ENCODE measurements at regions not wholly inside any gene's neighbourhood (a gene's known extent, or its start where the extent isn't known, plus 50 kb on each side); places are given as distances from the start of the nearest gene placed in this dataset.

DNA sequence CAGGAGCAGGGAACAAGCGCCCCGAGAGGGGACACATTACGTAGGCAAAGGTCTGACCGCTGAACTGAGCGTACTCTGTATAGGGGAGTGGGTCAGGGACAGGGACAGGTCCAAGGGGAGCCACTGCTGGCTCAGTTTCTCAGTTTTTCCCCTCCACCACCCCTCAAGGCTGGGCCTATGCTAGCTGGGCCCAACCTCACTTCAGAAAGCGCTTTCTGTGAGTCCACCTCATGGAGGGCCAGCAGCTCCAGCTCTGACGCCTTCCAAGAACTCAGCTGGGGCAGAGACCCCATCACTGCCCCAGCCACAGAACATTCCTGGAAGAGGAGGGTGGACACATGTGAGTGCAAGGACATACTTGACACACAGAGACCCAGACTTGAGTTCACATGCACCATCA, 242.0 kb downstream of the FOXD2 start:
- Histone ChIP-seq H3K36me3 (ENCODE audit: control insufficient read depth, insufficient read depth, low read length) (no peaks in the 10 kb centered on the region), H3K27ac (no peak overlapping the region), H3K4me2 (ENCODE audit: low read length) (no peak overlapping the region), H3K4me1 (no peaks in the 10 kb centered on the region), H3K9ac (no peak overlapping the region), H3K79me2 (no peaks in the 10 kb centered on the region), H3K9me3 (ENCODE audit: control insufficient read depth, low read length) (no peaks in the 10 kb centered on the region), H3K27me3 (ENCODE audit: control insufficient read depth, insufficient read depth, low read length) (no peaks in the 10 kb centered on the region), H3K4me3 (ENCODE audit: low read depth, low read length) (no peak overlapping the region), H2AFZ (no peak overlapping the region)
- TF ChIP-seq, protein P1, sequence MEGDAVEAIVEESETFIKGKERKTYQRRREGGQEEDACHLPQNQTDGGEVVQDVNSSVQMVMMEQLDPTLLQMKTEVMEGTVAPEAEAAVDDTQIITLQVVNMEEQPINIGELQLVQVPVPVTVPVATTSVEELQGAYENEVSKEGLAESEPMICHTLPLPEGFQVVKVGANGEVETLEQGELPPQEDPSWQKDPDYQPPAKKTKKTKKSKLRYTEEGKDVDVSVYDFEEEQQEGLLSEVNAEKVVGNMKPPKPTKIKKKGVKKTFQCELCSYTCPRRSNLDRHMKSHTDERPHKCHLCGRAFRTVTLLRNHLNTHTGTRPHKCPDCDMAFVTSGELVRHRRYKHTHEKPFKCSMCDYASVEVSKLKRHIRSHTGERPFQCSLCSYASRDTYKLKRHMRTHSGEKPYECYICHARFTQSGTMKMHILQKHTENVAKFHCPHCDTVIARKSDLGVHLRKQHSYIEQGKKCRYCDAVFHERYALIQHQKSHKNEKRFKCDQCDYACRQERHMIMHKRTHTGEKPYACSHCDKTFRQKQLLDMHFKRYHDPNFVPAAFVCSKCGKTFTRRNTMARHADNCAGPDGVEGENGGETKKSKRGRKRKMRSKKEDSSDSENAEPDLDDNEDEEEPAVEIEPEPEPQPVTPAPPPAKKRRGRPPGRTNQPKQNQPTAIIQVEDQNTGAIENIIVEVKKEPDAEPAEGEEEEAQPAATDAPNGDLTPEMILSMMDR (IDR thresholded peaks at IDR 0.05) = no peak

GRCh38 chr1:47680815-47681475, 243.1 kb downstream of the FOXD2 start:
- H3K4me3 ChIP-seq (ENCODE audit: low read depth, low read length) = no peak overlapping the region
- no peaks in the 10 kb centered on the region for H3K9me3 ChIP-seq (ENCODE audit: control insufficient read depth, low read length)
- no peaks in the 10 kb centered on the region for H3K79me2 ChIP-seq
- H3K27ac ChIP-seq = no peak overlapping the region
- H3K4me1 ChIP-seq = no peaks in the 10 kb centered on the region
- TF ChIP-seq, protein P1 (IDR thresholded peaks at IDR 0.05) = no peak
- H3K27me3 ChIP-seq (ENCODE audit: control insufficient read depth, insufficient read depth, low read length) = no peaks in the 10 kb centered on the region
- no peaks in the 10 kb centered on the region for H3K36me3 ChIP-seq (ENCODE audit: control insufficient read depth, insufficient read depth, low read length)
- H2AFZ ChIP-seq = no peak overlapping the region
- no peak overlapping the region for H3K4me2 ChIP-seq (ENCODE audit: low read length)
- no peak overlapping the region for H3K9ac ChIP-seq

GRCh38 chr1:47681735-47682134, 243.9 kb downstream of the FOXD2 start:
- Histone ChIP-seq H3K9ac (no peak overlapping the region), H3K27me3 (ENCODE audit: control insufficient read depth, insufficient read depth, low read length) (no peaks in the 10 kb centered on the region), H3K4me1 (no peaks in the 10 kb centered on the region), H3K79me2 (no peaks in the 10 kb centered on the region), H2AFZ (no peak overlapping the region), H3K4me3 (ENCODE audit: low read depth, low read length) (no peak overlapping the region), H3K36me3 (ENCODE audit: control insufficient read depth, insufficient read depth, low read length) (no peaks in the 10 kb centered on the region), H3K27ac (no peak overlapping the region), H3K4me2 (ENCODE audit: low read length) (no peak overlapping the region), H3K9me3 (ENCODE audit: control insufficient read depth, low read length) (no peaks in the 10 kb centered on the region)
- TF ChIP-seq, protein P1 (IDR thresholded peaks at IDR 0.05) = no peak

- Histone ChIP-seq H3K27me3 (ENCODE audit: control insufficient read depth, insufficient read depth, low read length) (no peaks in the 10 kb centered on the region), H3K79me2 (no peaks in the 10 kb centered on the region), H3K4me1 (no peaks in the 10 kb centered on the region), H3K36me3 (ENCODE audit: control insufficient read depth, insufficient read depth, low read length) (no peaks in the 10 kb centered on the region), H3K4me3 (ENCODE audit: low read depth, low read length) (no peak overlapping the region), H3K4me2 (ENCODE audit: low read length) (no peak overlapping the region), H2AFZ (no peak overlapping the region), H3K9ac (no peak overlapping the region), H3K9me3 (ENCODE audit: control insufficient read depth, low read length) (no peaks in the 10 kb centered on the region), H3K27ac (no peak overlapping the region)
- TF ChIP-seq, protein P1 (IDR thresholded peaks at IDR 0.05) = no peak
Observed at GRCh38 chr1:47682198-47682597, 244.4 kb downstream of the FOXD2 start.

DNA sequence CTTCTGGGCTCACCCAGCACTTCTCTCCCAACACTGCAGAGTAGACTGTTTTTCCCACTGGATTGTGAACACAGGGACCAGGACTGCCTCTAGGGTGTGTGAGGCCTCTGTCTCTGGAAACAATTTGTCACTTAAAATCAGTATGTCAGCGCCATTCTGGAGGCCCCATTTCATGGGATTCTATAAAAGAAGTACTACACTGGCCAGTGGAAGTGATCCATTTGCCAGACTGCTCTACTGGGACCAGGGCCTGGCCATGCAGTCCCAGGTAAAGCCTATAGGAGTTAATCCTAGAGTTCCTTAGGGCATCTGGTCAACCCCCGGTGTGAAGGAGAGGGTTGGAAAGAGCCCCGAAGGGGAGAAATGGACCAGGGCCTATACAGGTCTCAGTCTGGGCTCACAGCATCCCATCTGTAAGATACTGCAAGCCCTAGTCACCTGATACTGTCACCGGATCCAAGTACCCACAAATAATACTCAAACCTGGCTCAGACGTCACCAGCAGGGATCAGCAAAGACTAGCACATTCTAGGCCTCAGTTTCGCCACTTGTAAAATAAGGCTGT, 245.0 kb downstream of the FOXD2 start:
- Histone ChIP-seq H3K79me2 (no peaks in the 10 kb centered on the region), H3K9ac (no peak overlapping the region), H3K36me3 (ENCODE audit: control insufficient read depth, insufficient read depth, low read length) (no peaks in the 10 kb centered on the region), H3K27ac (no peak overlapping the region), H3K27me3 (ENCODE audit: control insufficient read depth, insufficient read depth, low read length) (no peaks in the 10 kb centered on the region), H2AFZ (no peak overlapping the region), H3K4me2 (ENCODE audit: low read length) (no peak overlapping the region), H3K9me3 (ENCODE audit: control insufficient read depth, low read length) (no peaks in the 10 kb centered on the region), H3K4me1 (no peaks in the 10 kb centered on the region), H3K4me3 (ENCODE audit: low read depth, low read length) (no peak overlapping the region)
- TF ChIP-seq, protein P1 (IDR thresholded peaks at IDR 0.05) = no peak
